Upper lobe of left lung (tissue), 6 donors: ENCODE measurements at regions not wholly inside any gene's neighbourhood (a gene's known extent, or its start where the extent isn't known, plus 50 kb on each side); places are given as distances from the start of the nearest gene placed in this dataset.

Source experiments
- ATAC-seq, 2 donors: fragments of 200-7000 bp; cut with Tn5 transposase; one replicate each; pipeline ENCODE4 v1.9.1; 2022; ENCODE audit warnings: mild to moderate bottlenecking in 2 of 2, moderate library complexity in 2 of 2; ENCODE audit not compliant: low FRiP score in 2 of 2
- DNase-seq, 2 donors: peaks; one replicate each; pipeline ENCODE4 v3.0.0-alpha.2; 2019 to 2020
- H3K27ac ChIP-seq, 4 donors: fragments of 200-600 bp; sonication (generic); one replicate each; pipeline ENCODE4 v1.5.1; 2016 to 2019
- H3K27me3 ChIP-seq, 4 donors: fragments of 200-600 bp; sonication (generic); one replicate each; pipeline ENCODE4 v1.5.1; 2017 to 2019
- H3K36me3 ChIP-seq, 4 donors: fragments of 200-600 bp; sonication (generic); one replicate each; pipeline ENCODE4 v1.5.1; 2016 to 2019
- H3K4me1 ChIP-seq, 4 donors: fragments of 200-600 bp; sonication (generic); one replicate each; pipeline ENCODE4 v1.5.1; 2018 to 2019
- H3K4me3 ChIP-seq, 4 donors: fragments of 200-600 bp; sonication (generic); one replicate each; pipeline ENCODE4 v1.5.1; 2017 to 2019; ENCODE audit warnings: mild to moderate bottlenecking in 2 of 4, moderate library complexity in 1 of 4
- H3K9me3 ChIP-seq, 4 donors: fragments of 200-600 bp; sonication (generic); one replicate each; pipeline ENCODE4 v1.5.1; 2018 to 2019
- EP300 ChIP-seq, 4 donors: sonication (generic); formaldehyde crosslinking; IDR thresholded peaks; one replicate each; pipeline ENCODE4 v1.5.1; 2017; ENCODE audit warnings: antibody characterized with exemption in 4 of 4, control low read depth in 2 of 4
- POLR2A ChIP-seq, 4 donors: fragments of 450-650 bp; IDR thresholded peaks; one replicate each; pipeline ENCODE4 v1.5.1; 2016 to 2017; ENCODE audit warnings: antibody characterized with exemption in 4 of 4, mild to moderate bottlenecking in 2 of 4
- POLR2AphosphoS5 ChIP-seq, 2 donors: sonication (generic); formaldehyde crosslinking; IDR thresholded peaks; one replicate each; pipeline ENCODE4 v1.5.1; 2017; ENCODE audit warnings: antibody characterized with exemption in 2 of 2
- WGBS, 2 donors: methylation state at CpG; one replicate each; pipeline ENCODE4 v1.1.5; 2017 to 2018; 5-methylcytosine and 5-hydroxymethylcytosine counted together
- TF ChIP-seq, protein P1 (sequence below), 6 experiments: fragments of 450-650 bp in 4 of 6; fragments of 200-600 bp in 2 of 6; sonication (generic) in 2 of 6; IDR thresholded peaks; one replicate each; pipeline ENCODE4 v1.5.1; 2016 to 2019; ENCODE audit warnings: antibody characterized with exemption in 6 of 6
- donor health status: DM: no; HTN: no; CAD: no; lungs with moderate emphysema.
- donor health status: DM: no; HTN: yes; CAD: no; lungs with severe emphysema.

- Histone ChIP-seq H3K36me3 (no peaks in the 10 kb centered on the region), H3K4me1 (no peaks in the 10 kb centered on the region), H3K27me3 (no peaks in the 10 kb centered on the region), H3K27ac (no peak overlapping the region), H3K9me3 (peaks cover 8 to 24% (median 18%) of the 10 kb centered on the region in 4 donors), H3K4me3 (no peak overlapping the region)
- DNase-seq (no peak), ATAC-seq (no peak)
- TF ChIP-seq POLR2A (IDR thresholded peaks at IDR 0.05) (no peak), POLR2AphosphoS5 (IDR thresholded peaks at IDR 0.05) (no peak), EP300 (IDR thresholded peaks at IDR 0.05) (no peak)
- TF ChIP-seq, protein P1, sequence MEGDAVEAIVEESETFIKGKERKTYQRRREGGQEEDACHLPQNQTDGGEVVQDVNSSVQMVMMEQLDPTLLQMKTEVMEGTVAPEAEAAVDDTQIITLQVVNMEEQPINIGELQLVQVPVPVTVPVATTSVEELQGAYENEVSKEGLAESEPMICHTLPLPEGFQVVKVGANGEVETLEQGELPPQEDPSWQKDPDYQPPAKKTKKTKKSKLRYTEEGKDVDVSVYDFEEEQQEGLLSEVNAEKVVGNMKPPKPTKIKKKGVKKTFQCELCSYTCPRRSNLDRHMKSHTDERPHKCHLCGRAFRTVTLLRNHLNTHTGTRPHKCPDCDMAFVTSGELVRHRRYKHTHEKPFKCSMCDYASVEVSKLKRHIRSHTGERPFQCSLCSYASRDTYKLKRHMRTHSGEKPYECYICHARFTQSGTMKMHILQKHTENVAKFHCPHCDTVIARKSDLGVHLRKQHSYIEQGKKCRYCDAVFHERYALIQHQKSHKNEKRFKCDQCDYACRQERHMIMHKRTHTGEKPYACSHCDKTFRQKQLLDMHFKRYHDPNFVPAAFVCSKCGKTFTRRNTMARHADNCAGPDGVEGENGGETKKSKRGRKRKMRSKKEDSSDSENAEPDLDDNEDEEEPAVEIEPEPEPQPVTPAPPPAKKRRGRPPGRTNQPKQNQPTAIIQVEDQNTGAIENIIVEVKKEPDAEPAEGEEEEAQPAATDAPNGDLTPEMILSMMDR (IDR thresholded peaks at IDR 0.05) = no peak
- WGBS, 2 donors = 35 to 36% methylated on average over 7 of the region's 7 CpGs
These were observed 169.9 kb downstream of the CD24 start for GRCh38 chr6:106804346-106805335.

GRCh38 chr6:106803188-106803587 is 171.3 kb downstream of the CD24 start:
- no peak for DNase-seq
- Histone ChIP-seq H3K9me3 (peaks cover 4 to 9% (median 7%) of the 10 kb centered on the region in 4 donors), H3K4me3 (no peak overlapping the region), H3K4me1 (no peaks in the 10 kb centered on the region), H3K36me3 (no peaks in the 10 kb centered on the region), H3K27ac (no peak overlapping the region), H3K27me3 (no peaks in the 10 kb centered on the region)
- TF ChIP-seq POLR2AphosphoS5 (IDR thresholded peaks at IDR 0.05) (no peak), EP300 (IDR thresholded peaks at IDR 0.05) (no peak), POLR2A (IDR thresholded peaks at IDR 0.05) (no peak)
- TF ChIP-seq, protein P1 (IDR thresholded peaks at IDR 0.05) = no peak
- ATAC-seq = no peak
- 60 to 88% methylated on average over 1 of the region's 1 CpG for WGBS, 2 donors

DNA sequence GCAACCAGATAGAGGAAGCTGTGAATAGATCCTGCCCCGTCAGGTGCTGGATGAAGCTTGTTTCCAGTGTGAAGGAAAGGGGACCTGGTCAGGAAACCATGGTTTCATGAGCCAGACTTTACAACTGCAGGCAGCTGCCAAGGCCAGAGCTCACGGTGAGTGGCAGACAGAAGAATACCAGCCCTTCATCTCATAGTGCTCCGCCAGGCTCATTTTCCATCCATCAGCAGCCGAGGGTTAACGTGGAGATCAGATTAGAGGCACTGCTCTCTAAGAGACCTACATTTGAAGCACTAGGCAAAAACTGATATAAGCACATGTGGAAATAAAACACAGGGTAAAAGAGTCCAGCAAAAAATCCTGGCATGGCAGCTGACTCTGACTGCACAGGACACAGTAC is 172.4 kb downstream of the CD24 start:
- TF ChIP-seq EP300 (IDR thresholded peaks at IDR 0.05) (no peak), POLR2AphosphoS5 (IDR thresholded peaks at IDR 0.05) (no peak), POLR2A (IDR thresholded peaks at IDR 0.05) (no peak)
- TF ChIP-seq, protein P1 (IDR thresholded peaks at IDR 0.05) = no peak
- no peak overlapping the region for H3K27ac ChIP-seq
- H3K4me3 ChIP-seq = no peak overlapping the region
- 70 to 71% methylated on average over 5 of the region's 5 CpGs for WGBS, 2 donors
- H3K4me1 ChIP-seq = no peaks in the 10 kb centered on the region
- no peaks in the 10 kb centered on the region for H3K36me3 ChIP-seq
- ATAC-seq = no peak
- H3K27me3 ChIP-seq = no peaks in the 10 kb centered on the region
- no peak for DNase-seq
- H3K9me3 ChIP-seq = no peaks in the 10 kb centered on the region

DNA sequence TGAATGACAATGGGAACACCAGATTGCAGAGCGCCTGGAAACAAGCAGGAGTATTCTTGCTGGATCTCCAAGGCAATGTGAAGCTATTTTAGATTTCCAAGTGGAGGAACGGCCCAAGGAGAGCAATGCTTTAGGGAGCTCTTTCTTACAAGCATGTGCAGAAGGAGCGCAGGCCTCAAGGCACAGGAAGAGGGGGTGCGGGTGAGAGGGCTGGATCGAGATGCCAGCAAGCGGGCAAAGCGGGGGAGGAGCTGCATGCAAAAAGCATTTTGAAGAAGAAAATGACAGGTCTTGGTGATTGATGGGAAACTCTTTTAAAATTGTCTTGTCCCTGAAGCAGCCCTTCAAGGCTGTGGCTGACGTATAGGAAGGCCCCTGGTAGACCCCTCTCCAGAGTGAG is 171.9 kb downstream of the QRSL1 start:
- no peaks in the 10 kb centered on the region for H3K9me3 ChIP-seq
- H3K4me1 ChIP-seq = no peaks in the 10 kb centered on the region
- DNase-seq = peak in 1 of 2 donors; percentile 24
- ATAC-seq = no peak
- no peak overlapping the region for H3K27ac ChIP-seq
- TF ChIP-seq, protein P1 (IDR thresholded peaks at IDR 0.05) = no peak
- TF ChIP-seq POLR2A (IDR thresholded peaks at IDR 0.05) = no peak
- TF ChIP-seq POLR2AphosphoS5 (IDR thresholded peaks at IDR 0.05) = no peak
- TF ChIP-seq EP300 (IDR thresholded peaks at IDR 0.05) = no peak
- no peaks in the 10 kb centered on the region for H3K36me3 ChIP-seq
- no peaks in the 10 kb centered on the region for H3K27me3 ChIP-seq
- H3K4me3 ChIP-seq = no peak overlapping the region
- 87 to 93% methylated on average over 8 of the region's 8 CpGs for WGBS, 2 donors
